T47D (cell line): ENCODE measurements at regions not wholly inside any gene's neighbourhood (a gene's known extent, or its start where the extent isn't known, plus 50 kb on each side); places are given as distances from the start of the nearest gene placed in this dataset.
A peak's percentile ranks its signal among the peaks of the same experiment; 100 is the strongest.

ENCODE experiments used
- DNase-seq, 2 experiments: peaks; one replicate each; pipeline versions ENCODE4 v3.0.0 to v3.0.0-alpha.2; 2011 to 2012; ENCODE audit warnings: low read depth in 1 of 2, low spot score in 1 of 2
- JUND ChIP-seq: IDR thresholded peaks from 2 replicates; pipeline ENCODE4 v1.6.1; 2012; ENCODE audit warnings: low read depth
- in situ Hi-C: cut with HindIII; loops from 2 replicates; pipeline ENCODE4 v1.10.0; 2016; ENCODE audit warnings: low sequenced_read_pairs, low pct_unique_long_range_greater_than_20kb

DNA sequence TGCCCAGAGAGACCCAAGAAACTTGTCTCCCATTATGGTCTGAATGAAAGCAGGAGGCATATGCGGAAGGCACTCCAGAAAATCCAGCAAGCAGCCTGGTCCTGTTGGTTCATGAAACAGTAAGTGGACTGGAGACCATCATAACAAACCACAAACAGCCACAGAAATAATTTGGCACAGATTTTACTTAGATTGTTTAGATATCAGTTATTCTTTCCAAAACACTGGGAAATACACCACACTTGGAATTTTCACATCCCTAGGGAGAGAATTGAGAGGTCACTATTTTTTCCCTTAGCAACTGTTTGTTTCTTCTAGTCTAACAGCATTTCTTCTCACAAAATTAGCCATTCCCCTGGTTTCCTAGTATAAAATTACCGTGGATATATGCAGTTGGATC is 300.8 kb downstream of the OSTF1 start:
- in situ Hi-C loops: no loop called here
- DNase-seq: no peak
- no peak for TF ChIP-seq JUND

DNA sequence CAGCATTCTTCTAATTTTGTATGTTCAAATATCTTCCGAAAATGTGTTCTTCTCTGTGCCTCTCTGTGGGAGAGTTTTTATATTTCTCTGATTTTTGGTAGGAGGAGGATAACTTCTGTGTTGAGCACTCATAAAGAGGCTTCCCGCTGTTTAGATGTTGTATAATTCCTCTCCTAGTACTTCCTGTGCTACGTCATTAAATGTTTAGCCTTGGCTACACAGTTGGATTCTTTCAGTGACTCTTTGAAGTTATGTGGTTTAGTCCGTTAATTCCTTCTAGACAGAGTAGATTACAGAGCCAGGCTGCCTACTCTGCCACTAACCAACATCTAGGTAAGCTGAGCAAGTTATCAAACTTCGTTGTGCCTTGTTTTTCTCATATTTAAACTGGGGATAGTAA is 302.6 kb downstream of the OSTF1 start:
- no peak for DNase-seq
- no peak for TF ChIP-seq JUND
- in situ Hi-C loops: no loop called here

DNA sequence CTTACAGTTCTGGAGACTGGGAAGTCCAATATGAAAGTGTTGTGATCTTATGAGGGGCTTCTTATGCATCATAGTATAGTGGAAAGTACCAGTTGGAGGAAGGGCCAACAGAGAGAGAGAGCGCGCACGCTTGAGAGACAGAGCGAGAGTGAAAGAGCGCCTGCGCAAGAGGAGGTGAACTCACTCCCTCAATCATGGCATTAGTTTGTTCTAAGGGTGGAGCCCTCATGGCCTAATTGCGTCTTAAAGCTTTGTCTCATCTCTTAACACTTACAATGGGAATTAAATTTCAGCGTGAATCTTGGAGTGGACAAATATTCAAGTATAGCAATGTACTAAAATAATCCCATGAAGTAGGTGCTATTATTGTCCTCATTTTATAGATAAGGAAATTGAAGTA is 303.2 kb downstream of the OSTF1 start:
- DNase-seq: no peak
- in situ Hi-C loops: no loop called here

DNA sequence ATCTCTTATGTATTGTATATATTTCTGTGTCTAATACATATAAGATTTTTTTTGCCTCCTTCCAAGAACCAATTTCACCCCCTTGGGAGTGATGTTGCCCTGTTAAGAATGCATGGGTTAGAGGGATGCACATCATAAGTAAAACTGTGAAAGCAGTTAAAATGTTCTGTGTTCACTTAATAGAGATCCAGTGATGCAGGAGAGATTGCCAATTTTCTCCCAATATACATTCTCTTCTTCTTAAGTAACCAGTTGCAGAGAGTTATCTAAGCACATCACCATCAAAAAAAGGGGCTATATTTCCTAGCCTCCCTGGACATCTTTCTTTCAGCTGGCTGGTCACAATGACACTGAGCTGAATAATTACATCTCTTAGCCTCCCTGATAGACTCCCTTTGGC is 307.0 kb downstream of the OSTF1 start:
- no peak for TF ChIP-seq JUND
- DNase-seq: no peak
- in situ Hi-C loops: no loop called here

More for the DNA sequence above, 303.2 kb downstream of the OSTF1 start:
- TF ChIP-seq JUND: no peak

DNA sequence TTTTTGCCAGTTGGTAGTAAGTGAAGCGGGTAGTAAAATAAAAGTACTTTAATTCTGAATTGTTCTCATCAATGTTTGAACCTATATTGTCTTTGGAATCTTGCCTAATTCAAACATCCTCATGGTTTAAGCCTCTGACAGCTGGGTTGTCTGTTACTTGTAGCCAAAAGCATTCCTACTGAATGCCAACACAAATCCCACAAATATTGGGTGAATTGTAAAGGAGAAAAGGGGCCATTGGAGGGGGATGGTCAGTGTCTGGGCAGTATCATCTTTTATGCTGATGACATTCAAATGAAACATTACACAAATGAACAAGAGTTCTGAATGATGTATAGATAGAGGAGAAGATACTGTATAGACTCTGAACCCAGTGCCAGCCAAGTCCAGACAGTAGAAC is 309.5 kb downstream of the OSTF1 start:
- in situ Hi-C loops: no loop called here
- no peak for DNase-seq
- TF ChIP-seq JUND: no peak

DNA sequence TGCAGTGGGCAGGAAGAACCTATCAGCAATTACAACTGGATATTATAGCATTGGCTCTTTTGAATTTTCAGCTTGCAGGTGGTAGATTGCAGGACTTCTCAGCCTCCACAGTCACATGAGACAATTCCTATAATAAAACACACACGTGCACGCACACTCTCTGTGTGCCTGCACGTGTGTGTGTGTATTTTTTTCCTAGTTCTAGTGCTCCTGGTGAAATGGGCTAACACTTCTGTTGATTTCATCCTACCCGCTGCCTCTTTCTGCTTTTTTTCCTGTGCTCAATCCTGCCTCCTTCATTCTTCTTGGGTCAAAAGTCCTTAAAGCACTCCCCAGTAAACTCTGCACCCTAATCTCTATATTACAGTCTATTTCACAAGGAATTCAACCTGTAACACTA is 320.1 kb downstream of the OSTF1 start:
- no peak for TF ChIP-seq JUND
- in situ Hi-C loops: no loop called here
- no peak for DNase-seq

DNA sequence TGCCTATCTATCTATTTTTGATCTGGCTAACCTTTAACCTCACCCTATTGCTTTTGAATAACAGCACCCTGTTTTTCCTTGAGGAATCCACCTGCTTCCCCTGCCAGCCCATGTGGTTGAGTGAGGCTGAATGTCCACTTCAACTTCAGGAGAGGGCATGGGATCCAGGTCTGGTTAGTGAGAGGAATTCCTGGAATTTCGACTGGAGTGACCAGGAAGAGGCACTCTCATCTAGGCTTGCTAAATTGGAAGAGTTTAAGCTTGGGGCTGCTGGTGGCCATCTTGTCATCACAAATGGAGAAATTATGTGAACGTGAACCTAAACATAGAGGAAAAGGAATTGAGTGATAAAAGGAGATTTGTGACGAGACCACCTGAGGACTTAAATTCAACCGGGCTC is 322.1 kb downstream of the OSTF1 start:
- DNase-seq: peak in 1 of 2 experiments; percentile 5
- in situ Hi-C loops: no loop called here

DNA sequence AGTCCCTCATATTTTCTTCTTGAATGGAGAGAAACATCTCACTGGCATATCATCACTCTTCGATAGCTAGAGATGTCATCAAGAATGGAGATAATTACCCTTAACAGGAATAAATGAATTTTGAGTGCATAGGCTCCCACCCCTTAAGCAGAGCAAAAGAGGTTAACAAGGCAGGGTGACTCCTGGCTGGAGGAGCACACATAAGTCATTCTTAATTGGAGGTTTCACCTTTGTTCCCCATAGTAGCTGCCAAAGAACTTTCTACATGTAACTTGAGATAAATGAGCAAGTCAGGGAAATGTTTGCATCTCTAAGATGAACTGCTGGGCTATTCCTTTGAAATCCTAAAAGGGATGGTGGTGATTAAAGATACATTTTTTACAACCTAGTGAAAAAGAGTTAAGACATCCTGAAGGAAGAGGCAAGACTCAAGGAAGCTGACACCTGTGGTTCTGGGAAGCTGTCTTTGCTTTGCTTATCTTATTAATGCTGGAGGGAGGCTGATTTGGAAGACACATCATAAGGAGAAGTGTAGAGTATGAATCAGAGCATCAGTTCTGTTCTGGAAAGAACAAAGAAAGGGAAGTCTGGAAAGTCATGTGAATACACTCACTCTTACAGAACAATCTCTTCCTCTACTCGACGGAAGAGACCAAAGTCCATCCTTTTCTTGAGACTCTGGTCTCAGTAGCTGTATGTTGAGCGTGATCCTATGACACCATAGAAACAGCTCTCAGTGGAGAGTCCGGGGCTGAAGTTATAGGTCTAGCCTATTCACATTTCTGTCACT is 326.3 kb downstream of the OSTF1 start:
- in situ Hi-C loops: no loop called here
- DNase-seq: no peak

More for the DNA sequence above, 322.1 kb downstream of the OSTF1 start:
- no peak for TF ChIP-seq JUND

DNA sequence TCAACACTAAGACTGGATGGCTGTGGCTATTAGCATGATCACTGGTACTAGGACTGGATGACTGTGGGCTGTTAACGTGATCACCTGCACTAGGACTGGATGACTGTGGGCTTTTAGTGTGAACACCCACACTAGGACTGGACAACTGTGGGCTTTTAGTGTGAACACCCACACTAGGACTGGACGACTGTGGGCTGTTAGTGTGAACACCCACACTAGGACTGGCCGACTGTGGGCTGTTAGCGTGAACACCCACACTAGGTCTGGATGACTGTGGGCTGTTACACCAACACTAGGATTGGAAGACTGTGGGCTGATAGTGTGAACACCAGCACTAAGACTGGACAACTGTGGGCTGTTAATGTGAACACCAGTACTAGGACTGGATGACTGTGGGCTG is 329.2 kb downstream of the OSTF1 start:
- in situ Hi-C loops: no loop called here
- TF ChIP-seq JUND: no peak
- DNase-seq: no peak

More for the DNA sequence above, 326.3 kb downstream of the OSTF1 start:
- no peak for TF ChIP-seq JUND

DNA sequence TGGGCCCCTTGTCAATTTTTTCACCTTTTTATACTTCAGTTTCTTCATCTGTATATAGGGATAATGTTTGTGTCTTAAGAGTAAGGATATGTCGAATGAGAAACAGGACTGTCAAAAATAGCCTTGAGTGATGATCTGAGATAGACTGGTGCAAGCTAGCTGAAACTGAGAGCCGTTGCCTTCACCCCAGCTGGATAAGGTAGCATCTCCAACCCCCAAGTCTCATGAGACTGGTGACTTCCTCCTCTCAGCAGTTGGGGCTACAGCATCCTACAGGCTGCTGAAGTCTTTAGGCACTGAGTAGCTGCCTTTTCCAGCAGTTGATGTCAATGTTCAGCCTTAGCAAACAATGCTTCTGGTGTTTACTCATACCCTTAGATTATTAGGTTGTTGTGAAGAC is 330.2 kb downstream of the OSTF1 start:
- in situ Hi-C loops: no loop called here
- TF ChIP-seq JUND: no peak
- no peak for DNase-seq

DNA sequence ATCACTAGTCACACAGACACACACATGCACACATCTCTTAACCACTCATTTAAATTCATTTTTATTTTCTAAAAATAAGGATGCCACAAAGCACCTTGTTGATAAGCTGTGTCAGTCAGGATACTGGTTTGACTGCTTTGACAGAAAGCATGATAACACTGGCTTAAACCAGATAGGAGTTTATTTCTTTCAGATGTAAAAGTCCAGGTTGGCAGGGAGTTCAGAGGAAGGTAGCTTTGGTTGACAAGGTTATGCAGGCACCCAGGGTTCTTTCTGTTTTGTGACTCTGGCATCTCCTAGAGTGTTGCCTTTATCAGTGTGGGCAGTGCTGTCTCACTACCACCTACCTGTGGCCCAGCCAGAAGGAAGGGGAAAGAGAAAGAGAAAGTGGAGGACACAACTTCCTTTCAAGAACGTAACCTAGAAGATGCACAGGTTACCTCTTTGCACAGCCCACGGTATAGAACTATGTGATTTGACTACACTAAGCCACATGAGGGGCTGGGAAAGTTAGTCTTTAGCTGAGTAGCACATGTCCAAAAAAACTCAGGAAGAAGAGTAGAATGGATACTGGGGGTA is 334.7 kb downstream of the OSTF1 start:
- no peak for TF ChIP-seq JUND
- in situ Hi-C loops: no loop called here
- no peak for DNase-seq

DNA sequence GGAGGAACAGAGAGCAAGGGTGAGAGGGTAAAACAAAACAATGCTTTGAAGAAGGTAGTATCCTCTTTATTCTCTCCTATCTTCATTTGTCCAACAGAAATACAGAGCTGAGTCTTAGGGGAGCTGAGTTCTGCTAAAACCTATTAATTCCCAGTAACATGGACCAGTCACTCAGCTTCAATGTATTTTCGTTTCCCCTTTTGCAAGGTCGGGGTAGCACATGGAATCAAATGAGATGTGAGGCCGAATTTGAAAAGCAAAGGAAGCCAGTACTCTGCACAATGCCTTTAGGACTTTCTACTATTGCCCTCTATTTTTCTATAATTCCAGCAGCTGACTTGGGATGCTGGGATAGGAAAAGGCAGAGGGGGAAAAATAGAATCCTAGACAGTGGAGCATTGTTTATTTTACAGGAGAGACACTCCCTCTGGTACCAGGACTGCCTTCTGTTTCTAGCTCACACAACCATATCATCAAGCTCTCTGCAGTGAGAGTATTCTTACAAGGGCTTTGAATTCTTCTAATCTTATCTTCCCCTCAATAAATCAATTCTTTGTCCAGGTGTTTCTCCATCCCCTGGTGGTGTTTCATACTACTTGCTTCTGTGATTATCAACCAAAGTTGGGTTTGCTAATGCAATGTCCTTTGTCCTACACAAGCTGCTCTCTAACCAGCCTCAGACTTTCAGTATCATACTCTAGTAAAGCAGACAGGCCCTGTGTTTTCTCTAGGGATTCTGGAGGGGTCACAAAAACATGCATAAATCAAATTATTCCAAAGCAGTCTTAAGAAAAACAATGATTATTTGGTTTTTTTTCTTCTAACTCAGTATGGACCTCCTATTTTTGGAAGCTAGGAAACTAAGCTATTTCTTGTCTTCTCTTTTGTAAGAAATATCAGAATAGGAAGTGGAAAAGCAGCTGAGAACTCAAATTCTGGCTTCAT is 341.5 kb downstream of the OSTF1 start:
- no peak for TF ChIP-seq JUND
- in situ Hi-C loops: no loop called here
- no peak for DNase-seq

DNA sequence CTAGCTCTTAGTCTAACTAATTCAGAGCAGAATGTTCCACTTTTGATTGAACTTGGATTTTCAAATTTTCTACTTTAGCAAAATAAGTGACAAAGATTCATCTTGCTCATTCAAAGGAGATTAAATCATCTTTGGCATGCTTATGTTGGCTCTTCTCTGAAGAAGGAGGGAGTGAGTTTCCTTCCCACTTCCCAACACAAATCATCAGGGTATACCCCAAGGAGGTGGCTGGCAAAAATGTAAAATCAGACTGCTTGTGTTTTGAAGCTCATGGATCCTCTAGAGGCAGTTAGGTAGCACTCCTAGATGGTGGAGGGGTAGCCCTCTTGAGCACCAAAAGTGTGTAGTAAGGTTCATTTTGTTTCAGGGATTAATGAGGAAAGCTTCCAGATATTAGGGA is 343.1 kb downstream of the OSTF1 start:
- DNase-seq: no peak
- in situ Hi-C loops: no loop called here
- no peak for TF ChIP-seq JUND
